SK-MEL-5 (cell line): ENCODE measurements at regions not wholly inside any gene's neighbourhood (a gene's known extent, or its start where the extent isn't known, plus 50 kb on each side); places are given as distances from the start of the nearest gene placed in this dataset.

Experiments
- DNase-seq: peaks from one replicate; pipeline ENCODE4 v3.0.0-alpha.2; 2016; ENCODE audit warnings: low read depth, low spot score
- in situ Hi-C: cut with HindIII; loops from 2 replicates; pipeline ENCODE4 v1.10.0; 2016; ENCODE audit warnings: low sequenced_read_pairs, high pct_unique_total_duplicates, low pct_unique_long_range_greater_than_20kb

DNA sequence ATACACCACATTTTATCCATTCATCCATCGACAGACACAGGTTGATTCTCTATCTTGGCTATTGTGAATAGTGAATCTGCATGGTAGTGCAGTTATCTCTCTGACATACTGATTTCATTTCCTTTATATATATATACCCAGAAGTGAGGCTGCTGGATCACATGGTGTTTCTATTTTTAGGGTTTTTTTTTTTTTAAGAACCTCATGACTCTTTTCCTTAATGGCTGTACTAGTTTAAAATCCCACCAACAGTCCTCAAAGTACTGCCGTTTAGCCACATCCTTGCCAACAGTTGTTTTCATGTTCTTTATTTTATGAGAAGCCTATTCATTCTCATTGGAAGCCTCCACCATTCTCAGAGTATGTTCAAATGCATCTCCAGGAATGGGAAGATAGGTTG lies 258.7 kb upstream of the SNX7 start:
- peak; percentile 31 for DNase-seq
- in situ Hi-C loops = no loop called here

DNA sequence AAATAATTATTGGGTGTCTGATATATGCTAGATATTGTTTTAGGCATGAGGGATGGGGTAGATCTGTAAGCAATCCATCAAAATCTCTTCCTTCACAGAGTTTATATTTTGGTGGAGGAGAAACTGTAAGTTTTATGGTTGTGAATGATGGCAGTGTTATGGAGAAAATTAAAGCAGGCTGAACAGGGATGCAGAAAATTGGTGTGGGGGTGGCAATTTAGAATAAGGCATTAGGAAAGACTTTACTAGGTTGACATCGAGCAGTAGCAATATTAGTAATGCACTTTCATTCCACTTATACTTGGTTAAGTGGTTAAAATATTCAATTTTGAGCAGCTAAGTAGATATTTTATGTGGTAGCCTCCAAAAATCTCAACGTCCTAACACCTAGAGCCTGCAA lies 261.1 kb upstream of the SNX7 start:
- no peak for DNase-seq
- in situ Hi-C loops = no loop called here

DNA sequence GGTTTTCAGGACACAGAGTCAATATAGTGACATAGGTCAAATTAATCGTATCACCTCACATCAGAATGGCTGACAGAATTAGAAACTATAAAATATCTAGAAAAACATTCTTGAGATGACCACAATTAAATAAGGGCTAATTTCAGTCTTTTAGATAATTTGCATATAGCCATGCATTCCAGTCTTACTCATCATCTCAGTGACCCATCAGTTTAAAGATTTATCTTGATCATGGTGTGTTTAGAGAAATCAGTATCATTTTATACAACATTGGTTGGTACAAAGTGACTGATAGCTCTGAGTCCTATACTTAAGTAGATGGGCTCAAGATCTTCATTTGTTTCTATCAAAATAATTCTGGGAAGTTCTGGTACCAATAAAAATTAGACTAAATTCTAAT lies 262.3 kb upstream of the SNX7 start:
- in situ Hi-C loops = no loop called here
- no peak for DNase-seq

DNA sequence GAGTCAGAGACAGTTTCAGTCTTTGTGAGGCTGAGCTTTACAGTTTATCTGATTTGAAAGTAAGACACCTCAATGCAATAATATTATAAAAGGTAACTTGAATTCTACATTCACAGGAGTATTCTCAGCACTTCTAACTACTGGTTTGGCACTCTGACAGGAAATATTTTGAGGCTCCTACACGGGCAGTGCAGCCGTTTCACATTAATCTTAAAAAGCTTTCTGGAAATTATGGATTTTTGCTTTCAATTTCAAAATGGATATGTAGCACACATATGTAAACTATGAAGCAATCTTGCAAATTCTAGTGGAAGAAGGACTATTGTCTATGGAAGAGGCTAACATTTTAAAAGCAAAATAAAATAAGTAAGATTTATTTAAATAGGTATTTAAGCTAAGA lies 262.9 kb upstream of the SNX7 start:
- in situ Hi-C loops = no loop called here
- no peak for DNase-seq

DNA sequence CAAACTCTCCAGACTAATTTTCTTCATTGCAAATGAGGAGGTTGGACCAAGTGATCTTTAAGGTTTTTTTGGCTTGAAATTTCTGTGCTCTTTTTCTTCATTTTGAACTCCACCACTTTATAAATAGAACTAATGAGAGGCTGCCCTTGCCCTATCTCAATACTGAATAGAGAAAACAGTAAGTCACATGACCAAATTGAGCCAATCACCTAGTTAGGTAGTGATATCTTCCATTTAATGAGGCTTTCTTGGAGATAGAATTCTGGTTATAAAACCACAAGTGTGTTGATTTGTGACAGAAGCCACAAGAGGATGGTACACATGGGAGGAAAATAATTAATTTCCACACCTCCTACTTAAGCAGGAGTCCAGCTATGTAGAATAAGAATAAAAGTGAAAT lies 263.4 kb upstream of the SNX7 start:
- no peak for DNase-seq
- in situ Hi-C loops = no loop called here

DNA sequence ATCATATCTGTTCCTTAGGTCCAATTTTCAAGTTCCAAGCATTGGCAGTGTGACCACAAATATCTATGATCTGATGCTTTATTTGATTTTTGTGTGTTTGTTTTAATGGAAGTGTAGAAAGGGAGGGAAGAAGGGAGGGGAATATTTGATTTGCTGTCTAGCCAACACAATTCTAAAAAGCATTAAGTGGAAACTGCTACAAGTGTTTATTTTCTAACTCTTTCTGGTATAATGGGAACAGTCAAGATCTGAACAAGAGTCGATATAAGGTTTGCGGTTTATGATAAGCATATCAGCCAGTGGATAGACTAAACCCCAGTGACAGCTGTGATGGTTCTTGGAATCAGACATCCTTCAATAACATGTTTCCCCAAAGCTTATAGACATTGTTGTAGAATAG lies 267.8 kb upstream of the SNX7 start:
- no peak for DNase-seq
- in situ Hi-C loops = no loop called here

DNA sequence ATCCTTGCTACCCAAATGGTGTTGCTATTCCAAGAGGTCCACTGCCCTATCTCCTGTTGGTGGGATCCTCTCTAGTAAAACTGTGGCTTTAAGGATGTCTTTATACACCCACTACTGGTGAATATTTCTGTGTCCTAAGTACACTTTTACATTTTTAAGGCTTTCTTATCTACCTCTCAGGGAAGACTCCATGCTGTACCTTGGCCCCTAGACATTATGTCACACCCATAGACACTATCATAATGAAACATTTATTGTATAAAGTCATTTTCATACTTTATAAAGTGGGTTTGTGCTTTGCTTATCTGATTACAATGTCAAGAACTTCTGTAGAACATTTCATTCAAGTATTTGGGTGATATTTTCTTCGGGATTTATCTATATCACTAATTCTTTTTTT lies 270.3 kb upstream of the SNX7 start:
- in situ Hi-C loops = no loop called here
- DNase-seq = no peak

DNA sequence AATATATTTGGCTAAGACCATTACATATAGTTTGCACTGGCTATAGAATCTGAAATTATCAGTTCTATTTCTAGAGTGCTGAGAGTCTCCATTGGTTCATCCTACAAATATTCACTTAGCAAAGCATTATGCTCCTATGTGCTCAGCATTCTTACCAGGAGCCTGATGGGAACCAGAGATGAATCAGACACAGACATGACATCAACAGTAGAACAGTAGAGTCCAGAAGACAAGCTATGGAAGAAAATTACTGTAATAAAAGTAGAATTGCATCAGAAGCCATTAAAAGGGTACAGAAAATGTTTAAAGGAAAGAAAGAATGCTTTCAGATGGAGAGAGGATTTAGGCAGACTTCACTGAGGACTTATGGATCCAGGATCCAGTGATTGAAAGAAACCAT lies 271.7 kb upstream of the SNX7 start:
- DNase-seq = no peak
- in situ Hi-C loops = no loop called here

DNA sequence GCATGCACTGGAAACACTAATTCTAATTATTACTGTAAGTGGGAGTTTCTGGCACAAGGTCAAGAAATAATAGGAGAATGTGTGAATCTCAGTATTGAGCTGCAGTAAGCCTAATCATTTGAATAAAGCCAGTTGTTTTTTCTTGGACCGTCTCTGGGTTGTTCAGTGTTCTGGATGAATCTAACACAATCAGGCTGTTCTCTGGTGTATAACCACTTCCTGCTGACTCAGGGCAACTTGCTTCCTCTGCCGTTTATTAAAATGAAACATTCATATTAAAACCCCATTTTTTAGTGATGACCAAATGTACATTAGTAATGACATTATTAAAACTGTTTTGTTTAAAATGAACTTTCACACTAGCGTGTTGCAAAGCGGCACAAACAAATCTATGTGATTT lies 273.1 kb upstream of the SNX7 start:
- DNase-seq = peak; percentile 83
- in situ Hi-C loops = no loop called here

DNA sequence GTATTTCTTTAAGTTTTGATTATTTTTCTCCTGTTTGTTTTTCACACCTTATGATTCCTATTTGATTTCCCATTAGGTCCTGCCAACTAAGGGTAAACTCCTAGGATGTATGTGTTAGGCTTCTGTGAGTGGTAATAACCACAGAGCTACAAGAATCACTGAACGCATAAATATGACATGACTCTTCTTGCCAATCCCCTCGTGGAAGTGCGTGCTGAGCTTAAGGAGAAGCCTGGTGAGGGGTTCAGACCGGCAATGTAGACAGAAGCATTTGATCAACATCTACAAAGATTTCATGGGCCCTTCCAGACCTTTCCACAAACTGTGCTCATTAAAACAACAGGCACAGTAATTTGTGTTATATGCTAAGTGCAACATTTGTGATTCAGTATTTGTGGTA lies 273.8 kb upstream of the SNX7 start:
- in situ Hi-C loops = no loop called here
- no peak for DNase-seq

DNA sequence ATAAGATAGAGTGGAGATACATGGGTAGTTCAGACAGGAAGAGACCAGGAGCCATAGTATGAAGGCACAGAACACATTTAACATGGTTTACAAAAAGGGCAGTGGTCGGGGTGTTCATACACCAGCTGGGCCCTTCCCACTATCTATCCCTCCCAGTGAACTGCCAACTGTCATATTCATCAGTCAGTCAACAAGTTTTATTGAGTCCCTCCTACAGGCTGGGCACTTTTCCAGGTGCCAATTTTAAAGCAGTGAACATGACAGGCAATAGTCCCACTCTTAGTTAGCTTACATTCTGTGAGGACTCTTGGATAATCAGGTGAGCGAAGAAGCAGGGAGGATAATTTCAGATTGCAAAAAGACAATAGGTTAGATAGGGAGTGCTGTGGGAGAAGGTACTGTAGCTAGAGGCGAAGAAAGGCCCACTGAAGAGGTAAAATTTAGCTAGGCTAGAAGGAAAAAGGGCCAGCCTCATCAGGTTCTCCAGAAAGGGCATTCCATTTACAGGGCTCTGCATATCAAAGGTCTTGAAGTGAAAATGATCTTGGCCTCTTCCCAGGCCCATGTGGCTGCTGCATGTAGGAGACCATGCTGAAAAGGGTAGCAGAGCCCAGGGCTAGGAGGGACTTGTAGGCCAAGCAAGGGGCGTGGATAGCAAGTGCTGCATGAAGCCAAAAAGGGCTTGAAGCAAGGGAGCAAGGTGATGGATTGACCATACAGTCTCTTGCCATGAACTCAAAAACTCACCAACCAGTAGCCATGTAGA lies 274.7 kb upstream of the SNX7 start:
- in situ Hi-C loops = no loop called here
- no peak for DNase-seq

DNA sequence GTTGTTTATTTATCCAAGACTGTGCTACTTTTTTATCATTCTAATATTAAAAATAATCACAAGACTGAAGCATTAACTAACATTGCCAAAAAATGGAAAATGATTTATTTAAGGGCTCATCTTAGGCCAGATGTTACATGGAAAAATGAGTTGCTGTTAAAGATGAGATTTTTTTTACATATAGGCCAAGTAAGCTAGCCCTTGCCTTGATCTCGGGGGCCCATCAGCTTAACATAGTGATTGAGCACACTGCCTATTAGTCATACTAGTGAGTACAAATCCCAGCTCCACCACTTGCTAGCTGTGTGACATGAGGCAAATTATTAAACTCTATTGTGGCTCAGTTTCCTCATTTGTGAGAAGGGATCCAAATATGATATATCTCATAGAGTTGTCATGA lies 275.9 kb upstream of the SNX7 start:
- in situ Hi-C loops = no loop called here
- no peak for DNase-seq

DNA sequence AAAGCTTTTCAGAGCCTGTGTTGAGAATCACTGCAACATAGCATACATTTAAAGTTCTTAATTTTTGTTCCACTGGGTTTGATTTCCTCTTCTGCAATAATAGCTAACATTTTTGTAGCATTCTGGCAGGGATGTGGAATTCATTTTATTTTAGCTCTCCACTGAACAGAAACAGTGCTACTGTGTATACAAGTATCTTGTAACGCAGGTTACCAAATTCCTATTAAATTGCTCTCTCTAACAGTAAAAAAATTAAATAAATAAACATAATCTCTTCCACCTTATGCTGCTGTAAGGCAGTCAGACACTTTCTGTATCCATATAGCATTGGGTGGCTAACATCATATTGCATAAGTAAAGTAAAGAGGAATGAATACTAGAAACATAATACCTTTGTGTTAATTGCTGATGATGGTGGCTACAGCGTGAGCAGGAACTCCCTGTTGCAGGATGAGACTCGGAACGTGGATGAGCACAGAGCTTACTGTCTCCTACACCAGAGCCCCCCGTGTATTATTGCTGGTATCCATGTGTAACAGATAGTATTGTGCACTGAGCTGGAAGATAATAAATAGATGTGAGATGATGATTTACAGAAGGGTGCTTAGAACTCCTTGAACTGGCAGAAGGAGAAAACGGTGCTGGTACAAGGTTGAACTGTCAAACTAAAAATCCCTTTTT lies 276.9 kb upstream of the SNX7 start:
- in situ Hi-C loops = no loop called here
- no peak for DNase-seq

DNA sequence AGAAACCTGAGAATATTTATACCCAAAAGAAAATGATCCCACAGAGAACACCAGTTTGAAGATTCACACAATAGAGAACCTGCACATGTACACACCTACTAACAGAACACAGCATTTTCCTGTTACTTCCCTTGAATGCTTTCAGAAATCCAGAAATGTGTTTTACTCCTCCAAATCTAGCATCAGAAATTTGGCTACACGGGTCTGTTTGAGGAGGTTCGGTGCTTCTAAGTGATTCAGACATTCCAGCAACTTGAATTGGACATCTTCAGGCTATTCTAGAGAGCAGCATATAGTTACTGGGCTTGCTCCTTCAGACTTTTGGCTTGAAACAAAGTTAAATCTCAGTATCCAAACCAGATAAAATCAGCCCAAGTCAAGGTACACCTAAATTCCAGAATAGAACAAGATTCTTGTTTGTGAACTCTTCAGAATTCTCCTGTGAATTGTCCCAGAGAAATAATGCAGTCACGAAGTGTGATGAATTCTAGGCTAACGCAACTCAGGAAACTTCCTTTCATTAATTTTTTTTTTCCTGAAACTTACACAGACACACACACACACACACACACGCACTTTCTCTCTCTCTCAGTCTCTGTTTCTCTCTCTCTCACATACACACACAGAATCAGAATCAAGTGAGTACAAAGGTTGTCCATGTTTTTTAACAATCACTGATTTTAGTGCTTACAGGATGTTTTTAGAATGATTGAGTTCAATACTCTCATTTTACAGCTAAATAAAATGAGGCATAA lies 278.4 kb upstream of the SNX7 start:
- in situ Hi-C loops = no loop called here
- DNase-seq = no peak

DNA sequence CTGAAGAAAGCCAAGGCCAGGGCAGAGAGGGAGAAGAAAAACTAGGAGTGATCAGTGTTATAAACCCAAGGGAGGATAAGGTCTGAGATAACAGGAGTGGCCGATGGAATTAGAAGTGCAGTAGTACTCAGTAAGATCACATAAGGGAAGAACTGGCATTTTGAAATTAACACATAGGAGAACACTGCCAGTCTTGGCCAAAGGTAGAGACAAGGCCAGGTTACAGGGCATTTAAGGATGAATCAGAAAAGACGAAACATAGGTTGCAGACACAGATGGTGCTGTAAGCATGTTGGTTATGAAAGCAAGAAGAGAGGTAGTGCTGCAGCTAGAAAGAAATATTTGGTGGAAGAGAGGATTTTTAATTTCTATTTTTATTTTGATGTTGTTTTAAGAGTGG lies 278.9 kb upstream of the SNX7 start:
- no peak for DNase-seq
- in situ Hi-C loops = no loop called here

DNA sequence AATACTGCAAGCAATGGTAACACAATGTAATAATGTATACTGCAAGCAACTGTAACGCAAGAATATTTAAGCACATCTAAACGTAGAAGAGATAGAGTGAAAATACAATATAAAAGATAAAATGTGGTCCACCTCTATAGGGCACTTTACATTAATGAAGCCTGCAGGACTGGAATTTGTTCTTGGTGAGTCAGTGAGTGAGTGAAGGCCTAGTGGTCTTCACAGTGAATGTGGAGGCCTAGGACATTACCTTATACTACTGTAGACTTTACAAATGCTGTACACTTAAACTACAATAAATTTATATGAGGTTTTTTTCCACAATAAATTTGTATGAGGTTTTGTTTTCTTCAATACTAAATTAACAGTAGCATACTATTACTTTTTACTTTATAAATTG lies 287.4 kb upstream of the SNX7 start:
- in situ Hi-C loops = no loop called here
- DNase-seq = no peak

DNA sequence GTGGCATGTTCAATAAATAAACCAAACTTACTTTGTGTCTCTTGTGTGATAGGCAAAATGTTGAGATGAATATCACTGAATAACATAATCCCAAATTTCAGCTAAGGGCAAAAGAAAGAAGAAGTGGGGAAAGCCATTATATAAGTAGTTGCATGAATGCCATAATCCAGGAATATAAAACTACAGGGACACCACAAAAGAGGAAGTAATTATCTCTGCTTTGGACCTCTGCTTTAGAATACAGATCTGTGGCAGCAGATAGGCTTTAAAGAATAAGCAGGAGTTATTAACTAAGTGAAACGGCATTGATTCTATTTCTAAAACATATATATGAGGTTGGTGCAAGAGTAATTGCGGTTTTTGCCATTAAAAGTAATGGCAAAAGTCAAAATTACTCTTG lies 288.5 kb upstream of the SNX7 start:
- no peak for DNase-seq
- in situ Hi-C loops = no loop called here

DNA sequence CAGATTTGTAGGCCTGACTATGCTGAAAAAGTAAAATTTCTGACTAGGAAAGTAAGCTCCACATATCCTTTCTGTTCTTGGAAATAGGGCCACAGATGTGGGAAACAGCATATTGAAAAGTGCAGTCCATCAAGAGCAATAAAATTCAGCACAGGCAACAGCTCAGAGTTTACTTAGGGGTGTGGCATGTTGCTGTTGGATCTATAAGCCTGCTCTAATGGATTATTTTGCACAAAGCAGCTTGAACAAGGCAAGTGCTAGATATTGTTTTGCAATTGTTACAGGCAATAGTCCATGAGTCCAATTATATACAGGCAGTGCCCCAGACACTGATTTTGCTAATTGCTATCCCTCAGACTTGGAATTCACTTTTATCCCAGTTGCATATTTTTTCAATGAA lies 289.8 kb upstream of the SNX7 start:
- DNase-seq = no peak
- in situ Hi-C loops = no loop called here

DNA sequence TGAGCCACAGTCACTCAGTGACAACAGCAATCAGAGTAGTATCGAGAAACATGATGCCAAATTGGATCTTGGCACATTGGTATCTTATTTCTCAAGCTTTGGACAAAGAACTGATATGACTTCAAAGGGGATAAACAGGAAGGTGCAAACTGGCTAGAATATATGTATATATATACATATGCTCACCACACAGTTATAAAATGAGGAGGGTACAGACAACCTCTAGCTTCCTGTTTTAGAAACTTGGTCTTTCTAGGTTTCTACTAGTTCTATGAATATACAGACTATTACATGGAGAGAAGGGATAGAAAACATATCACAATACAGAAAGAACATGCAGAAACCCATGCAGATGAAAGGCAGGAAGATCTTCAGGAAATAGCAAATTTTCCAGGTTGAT lies 292.1 kb upstream of the SNX7 start:
- DNase-seq = no peak
- in situ Hi-C loops = no loop called here
